Gastroesophageal sphincter (tissue), 3 donors: ENCODE measurements at regions not wholly inside any gene's neighbourhood (a gene's known extent, or its start where the extent isn't known, plus 50 kb on each side); places are given as distances from the start of the nearest gene placed in this dataset.

Experiments used
- CTCF ChIP-seq, 4 experiments: fragments of 200-600 bp in 2 of 4; fragments of 450-650 bp in 2 of 4; sonication (generic) in 1 of 4; IDR thresholded peaks; one replicate each; pipeline ENCODE4 v1.5.1; 2017 to 2019; ENCODE audit warnings: antibody characterized with exemption in 4 of 4, mild to moderate bottlenecking in 2 of 4, moderate library complexity in 2 of 4
- POLR2A ChIP-seq, 2 donors: fragments of 450-650 bp; IDR thresholded peaks; one replicate each; pipeline ENCODE4 v1.6.1; 2017; ENCODE audit warnings: antibody characterized with exemption in 2 of 2, mild to moderate bottlenecking in 2 of 2, moderate library complexity in 1 of 2
- POLR2AphosphoS5 ChIP-seq: sonication (generic); formaldehyde crosslinking; IDR thresholded peaks from one replicate; pipeline ENCODE4 v1.6.1; 2017; ENCODE audit warnings: antibody characterized with exemption

GRCh38 chrX:33307911-33308354 is 96.6 kb upstream of the DMD start:
- TF ChIP-seq CTCF (IDR thresholded peaks at IDR 0.05), result no peak
- TF ChIP-seq POLR2A (IDR thresholded peaks at IDR 0.05), result no peak
- no peak for TF ChIP-seq POLR2AphosphoS5
